ENCODE measurements at regions not wholly inside any gene's neighbourhood (a gene's known extent, or its start where the extent isn't known, plus 50 kb on each side); places are given as distances from the start of the nearest gene placed in this dataset.

DNA sequence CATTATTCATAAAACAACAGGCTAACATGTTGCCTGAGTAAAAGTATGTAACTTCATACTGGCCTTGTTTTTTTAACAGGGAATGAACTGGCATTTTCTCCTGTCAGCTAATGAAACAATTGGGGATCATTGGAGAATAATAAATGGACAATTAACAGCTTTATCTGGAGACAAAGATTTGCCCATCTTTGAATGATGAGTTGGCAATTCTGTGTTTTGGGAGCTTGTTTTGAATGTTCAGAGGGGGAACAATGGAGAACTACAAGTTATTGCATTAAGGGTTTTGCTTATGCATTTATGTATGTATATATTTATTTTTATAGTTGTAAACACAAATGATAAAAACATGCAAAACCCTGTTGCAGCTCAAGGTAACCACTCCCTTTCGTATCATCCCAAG is 150.3 kb downstream of the CBLN4 start:
- TF ChIP-seq, protein P1, sequence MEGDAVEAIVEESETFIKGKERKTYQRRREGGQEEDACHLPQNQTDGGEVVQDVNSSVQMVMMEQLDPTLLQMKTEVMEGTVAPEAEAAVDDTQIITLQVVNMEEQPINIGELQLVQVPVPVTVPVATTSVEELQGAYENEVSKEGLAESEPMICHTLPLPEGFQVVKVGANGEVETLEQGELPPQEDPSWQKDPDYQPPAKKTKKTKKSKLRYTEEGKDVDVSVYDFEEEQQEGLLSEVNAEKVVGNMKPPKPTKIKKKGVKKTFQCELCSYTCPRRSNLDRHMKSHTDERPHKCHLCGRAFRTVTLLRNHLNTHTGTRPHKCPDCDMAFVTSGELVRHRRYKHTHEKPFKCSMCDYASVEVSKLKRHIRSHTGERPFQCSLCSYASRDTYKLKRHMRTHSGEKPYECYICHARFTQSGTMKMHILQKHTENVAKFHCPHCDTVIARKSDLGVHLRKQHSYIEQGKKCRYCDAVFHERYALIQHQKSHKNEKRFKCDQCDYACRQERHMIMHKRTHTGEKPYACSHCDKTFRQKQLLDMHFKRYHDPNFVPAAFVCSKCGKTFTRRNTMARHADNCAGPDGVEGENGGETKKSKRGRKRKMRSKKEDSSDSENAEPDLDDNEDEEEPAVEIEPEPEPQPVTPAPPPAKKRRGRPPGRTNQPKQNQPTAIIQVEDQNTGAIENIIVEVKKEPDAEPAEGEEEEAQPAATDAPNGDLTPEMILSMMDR (IDR thresholded peaks at IDR 0.05): no peak
- no peak for TF ChIP-seq EZH2 (IDR thresholded peaks at IDR 0.05; ENCODE audit: borderline replicate concordance, insufficient read depth, low read depth, low read length, poor library complexity, severe bottlenecking)
- ATAC-seq (ENCODE audit: low read depth) (no peak), DNase-seq (no peak)
- no peak overlapping the region for H3K9ac ChIP-seq (ENCODE audit: low read length)
- ChIA-PET CTCF (no interaction called here), POLR2A (no interaction called here)
- H3K27me3 Mint-ChIP-seq: no peaks in the 10 kb centered on the region
- H3K9me3 Mint-ChIP-seq (ENCODE audit: insufficient read depth): peaks cover 2% of the 10 kb centered on the region
- intact Hi-C loops (cut with micrococcal nuclease): no loop called here
- H3K4me1 Mint-ChIP-seq: no peaks in the 10 kb centered on the region
- H3K27ac Mint-ChIP-seq: no peak overlapping the region
- no peak overlapping the region for H3K4me2 ChIP-seq (replicated peaks; ENCODE audit: low read depth, low read length, poor library complexity, severe bottlenecking)
- H3K27ac ChIP-seq (ENCODE audit: low read length in 2 of 2): no peak overlapping the region
- peaks cover 0 to 5% (median 0%) of the 10 kb centered on the region in 3 donors for H3K9me3 ChIP-seq (ENCODE audit: control extremely low read depth in 1 of 3, control insufficient read depth in 2 of 3, insufficient read depth in 1 of 3, low read length in 2 of 3)
- H4K20me1 ChIP-seq (ENCODE audit: control insufficient read depth, insufficient read depth, low read length, poor library complexity, severe bottlenecking): no peaks in the 10 kb centered on the region
- no peaks in the 10 kb centered on the region for H3K79me2 ChIP-seq (ENCODE audit: control insufficient read depth, insufficient read depth, low read length)
- no peaks in the 10 kb centered on the region for H3K4me1 ChIP-seq (ENCODE audit: control insufficient read depth in 2 of 2, insufficient read depth in 2 of 2, low read length in 2 of 2)
- no peak overlapping the region for H3K4me3 Mint-ChIP-seq
- no CpG with 5 or more reads among the region's 1 CpG for WGBS (ENCODE audit: insufficient coverage)
- H3K27me3 ChIP-seq (replicated peaks in 1 of 4; ENCODE audit: control extremely low read depth in 1 of 4, control insufficient read depth in 3 of 4, insufficient read depth in 4 of 4, low read length in 3 of 4): no peaks in the 10 kb centered on the region
- no peaks in the 10 kb centered on the region for H3K36me3 ChIP-seq (replicated peaks in 1 of 2; ENCODE audit: control extremely low read depth in 1 of 2, control insufficient read depth in 1 of 2, extremely low read depth in 1 of 2, insufficient read depth in 2 of 2, low read length in 1 of 2)
- H3K4me3 ChIP-seq (ENCODE audit: control extremely low read depth in 1 of 5, extremely low read depth in 1 of 5, insufficient read depth in 1 of 5, low read depth in 2 of 5, low read length in 4 of 5): no peak overlapping the region
- H2AFZ ChIP-seq (ENCODE audit: insufficient read depth, low read depth, low read length, poor library complexity, severe bottlenecking): no peak overlapping the region

DNA sequence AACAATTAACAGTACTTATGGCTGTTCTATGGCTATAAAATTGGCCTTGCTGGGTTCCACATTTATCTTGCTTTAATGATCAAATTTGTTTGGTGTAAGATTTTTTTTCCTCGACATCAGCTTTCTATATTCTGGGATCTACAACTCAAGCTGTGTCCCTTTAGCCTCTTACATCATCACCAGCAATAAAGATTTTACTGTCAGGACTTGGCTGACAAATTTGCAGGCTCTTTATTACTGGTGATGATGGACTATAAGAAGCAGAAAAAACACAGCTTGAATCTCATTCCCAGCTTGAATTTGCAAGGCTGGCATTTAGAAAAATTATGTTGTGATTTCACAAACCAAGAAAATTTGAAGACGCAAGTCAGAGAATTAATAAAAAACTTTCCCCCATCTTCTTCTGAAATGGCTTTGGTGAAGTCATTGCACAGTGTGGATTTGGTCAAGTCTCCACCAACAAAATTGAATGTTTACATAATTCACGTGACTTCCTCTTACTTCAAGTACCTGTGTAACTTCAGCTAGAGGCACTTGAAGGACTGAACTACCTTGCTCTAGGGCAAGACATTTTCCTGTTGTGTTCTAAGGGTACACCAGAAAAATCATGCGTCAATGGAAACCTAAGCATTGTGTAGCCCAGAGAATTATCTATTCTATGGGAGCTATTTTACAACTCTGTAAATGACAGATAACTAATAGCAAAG is 175.0 kb downstream of the CBLN4 start:
- no peaks in the 10 kb centered on the region for H3K79me2 ChIP-seq (ENCODE audit: control insufficient read depth, insufficient read depth, low read length)
- no peak overlapping the region for H3K4me3 ChIP-seq (ENCODE audit: control extremely low read depth in 1 of 5, extremely low read depth in 1 of 5, insufficient read depth in 1 of 5, low read depth in 2 of 5, low read length in 4 of 5)
- H3K4me2 ChIP-seq (replicated peaks; ENCODE audit: low read depth, low read length, poor library complexity, severe bottlenecking): no peak overlapping the region
- no peaks in the 10 kb centered on the region for H3K4me1 ChIP-seq (ENCODE audit: control insufficient read depth in 2 of 2, insufficient read depth in 2 of 2, low read length in 2 of 2)
- intact Hi-C loops (cut with micrococcal nuclease): no loop called here
- no peaks in the 10 kb centered on the region for H3K27me3 Mint-ChIP-seq
- no peak overlapping the region for H3K9ac ChIP-seq (ENCODE audit: low read length)
- ChIA-PET POLR2A (no interaction called here), CTCF (no interaction called here)
- H3K4me1 Mint-ChIP-seq: no peaks in the 10 kb centered on the region
- no peak for DNase-seq
- H3K27ac ChIP-seq (ENCODE audit: low read length in 2 of 2): no peak overlapping the region
- no peaks in the 10 kb centered on the region for H4K20me1 ChIP-seq (ENCODE audit: control insufficient read depth, insufficient read depth, low read length, poor library complexity, severe bottlenecking)
- no peak for TF ChIP-seq EZH2 (IDR thresholded peaks at IDR 0.05; ENCODE audit: borderline replicate concordance, insufficient read depth, low read depth, low read length, poor library complexity, severe bottlenecking)
- TF ChIP-seq, protein P1 (IDR thresholded peaks at IDR 0.05): no peak
- H3K4me3 Mint-ChIP-seq: no peak overlapping the region
- no peak for ATAC-seq (ENCODE audit: low read depth)
- no peak overlapping the region for H2AFZ ChIP-seq (ENCODE audit: insufficient read depth, low read depth, low read length, poor library complexity, severe bottlenecking)
- H3K36me3 ChIP-seq (replicated peaks in 1 of 2; ENCODE audit: control extremely low read depth in 1 of 2, control insufficient read depth in 1 of 2, extremely low read depth in 1 of 2, insufficient read depth in 2 of 2, low read length in 1 of 2): no peaks in the 10 kb centered on the region
- peaks cover 0 to 9% (median 3%) of the 10 kb centered on the region in 3 donors for H3K9me3 ChIP-seq (ENCODE audit: control extremely low read depth in 1 of 3, control insufficient read depth in 2 of 3, insufficient read depth in 1 of 3, low read length in 2 of 3)
- H3K27ac Mint-ChIP-seq: no peak overlapping the region
- H3K27me3 ChIP-seq (replicated peaks in 1 of 4; ENCODE audit: control extremely low read depth in 1 of 4, control insufficient read depth in 3 of 4, insufficient read depth in 4 of 4, low read length in 3 of 4): no peaks in the 10 kb centered on the region
- peaks cover 6% of the 10 kb centered on the region for H3K9me3 Mint-ChIP-seq (ENCODE audit: insufficient read depth)
- WGBS (ENCODE audit: insufficient coverage): 50% methylated on average over 1 of the region's 4 CpGs
